OCI-LY1 (cell line): ENCODE measurements at regions not wholly inside any gene's neighbourhood (a gene's known extent, or its start where the extent isn't known, plus 50 kb on each side); places are given as distances from the start of the nearest gene placed in this dataset.

Experiments used
- H2AFZ ChIP-seq: fragments of 200-600 bp; sonication (generic), shearing (Covaris generic); 2 replicates; pipeline ENCODE4 v1.6.0; 2014; ENCODE audit warnings: antibody characterized with exemption, mild to moderate bottlenecking, low read length
- H3F3A ChIP-seq: fragments of 200-600 bp; sonication (generic), shearing (Covaris generic); 2 replicates; pipeline ENCODE4 v1.6.0; 2014; ENCODE audit warnings: mild to moderate bottlenecking, antibody characterized with exemption, low read length, moderate library complexity; ENCODE audit not compliant: insufficient read depth
- H3K27ac ChIP-seq: fragments of 200-600 bp; sonication (generic); 2 replicates; pipeline ENCODE4 v1.5.1; 2014; ENCODE audit warnings: low read length, mixed run types, mild to moderate bottlenecking, low read depth; ENCODE audit not compliant: poor library complexity, severe bottlenecking
- H3K27me3 ChIP-seq: fragments of 200-600 bp; sonication (generic); 2 replicates; pipeline ENCODE4 v1.6.0; 2014; ENCODE audit warnings: antibody characterized with exemption, mild to moderate bottlenecking, low read length, moderate library complexity; ENCODE audit not compliant: insufficient read depth
- H3K36me3 ChIP-seq: fragments of 200-600 bp; sonication (generic); 2 replicates; pipeline ENCODE4 v1.6.1; 2014; ENCODE audit warnings: mild to moderate bottlenecking, antibody characterized with exemption, low read length, moderate library complexity, mixed read lengths; ENCODE audit not compliant: insufficient read depth
- H3K4me1 ChIP-seq: fragments of 200-600 bp; sonication (generic); 2 replicates; pipeline ENCODE4 v1.5.1; 2014; ENCODE audit warnings: mild to moderate bottlenecking, low read length, moderate library complexity; ENCODE audit not compliant: insufficient read depth, severe bottlenecking
- H3K4me2 ChIP-seq: fragments of 200-600 bp; sonication (generic), shearing (Covaris generic); 2 replicates; pipeline ENCODE4 v1.6.1; 2014; ENCODE audit warnings: low read length
- H3K4me3 ChIP-seq: fragments of 200-600 bp; sonication (generic); 2 replicates; pipeline ENCODE4 v1.5.1; 2014; ENCODE audit warnings: low read length, low read depth, mild to moderate bottlenecking, mixed read lengths; ENCODE audit not compliant: poor library complexity, severe bottlenecking
- H3K79me2 ChIP-seq: fragments of 200-600 bp; shearing (Covaris generic); 2 replicates; pipeline ENCODE4 v1.6.1; 2016; ENCODE audit warnings: mixed run types, low read length, mixed read lengths; ENCODE audit not compliant: insufficient read depth
- H3K9ac ChIP-seq: fragments of 200-600 bp; sonication (generic), shearing (Covaris generic); 2 replicates; pipeline ENCODE4 v1.6.1; 2014; ENCODE audit warnings: mild to moderate bottlenecking, low read length, mixed read lengths
- H3K9me2 ChIP-seq: fragments of 200-600 bp; sonication (generic), shearing (Covaris generic); 2 replicates; pipeline ENCODE4 v1.6.1; 2014; ENCODE audit warnings: low read depth, mild to moderate bottlenecking, low read length, mixed read lengths
- H3K9me3 ChIP-seq: fragments of 200-600 bp; shearing (Covaris generic); 2 replicates; pipeline ENCODE4 v1.6.1; 2014; ENCODE audit warnings: low read length, mixed read lengths
- H4K20me1 ChIP-seq: fragments of 200-600 bp; sonication (generic), shearing (Covaris generic); 2 replicates; pipeline ENCODE4 v1.6.0; 2016; ENCODE audit warnings: mild to moderate bottlenecking, low read length; ENCODE audit not compliant: insufficient read depth
- CTCF ChIP-seq: fragments of 200-600 bp; sonication (generic), shearing (Covaris generic); IDR thresholded peaks from 2 replicates; pipeline ENCODE4 v1.5.1; 2017; ENCODE audit warnings: mild to moderate bottlenecking, antibody characterized with exemption, low read length, moderate library complexity, mixed read lengths
- EZH2 ChIP-seq: fragments of 200-600 bp; sonication (generic), shearing (Covaris generic); IDR thresholded peaks from 2 replicates; pipeline ENCODE4 v1.8.0; 2017; ENCODE audit warnings: borderline replicate concordance, mixed run types, mild to moderate bottlenecking, antibody characterized with exemption, low read length, moderate library complexity, mixed read lengths

GRCh38 chr5:82359272-82359671 lies 81.1 kb upstream of the RPS23 start:
- H3K9me3 ChIP-seq: no peaks in the 10 kb centered on the region
- no peaks in the 10 kb centered on the region for H3F3A ChIP-seq
- no peaks in the 10 kb centered on the region for H4K20me1 ChIP-seq
- no peaks in the 10 kb centered on the region for H3K36me3 ChIP-seq
- no peak overlapping the region for H3K4me2 ChIP-seq
- no peak overlapping the region for H3K27ac ChIP-seq
- no peaks in the 10 kb centered on the region for H3K9me2 ChIP-seq
- TF ChIP-seq CTCF (no peak), EZH2 (no peak)
- H3K79me2 ChIP-seq: no peaks in the 10 kb centered on the region
- no peaks in the 10 kb centered on the region for H3K27me3 ChIP-seq
- H3K4me1 ChIP-seq: no peaks in the 10 kb centered on the region
- no peak overlapping the region for H3K9ac ChIP-seq
- no peak overlapping the region for H2AFZ ChIP-seq
- no peak overlapping the region for H3K4me3 ChIP-seq

DNA sequence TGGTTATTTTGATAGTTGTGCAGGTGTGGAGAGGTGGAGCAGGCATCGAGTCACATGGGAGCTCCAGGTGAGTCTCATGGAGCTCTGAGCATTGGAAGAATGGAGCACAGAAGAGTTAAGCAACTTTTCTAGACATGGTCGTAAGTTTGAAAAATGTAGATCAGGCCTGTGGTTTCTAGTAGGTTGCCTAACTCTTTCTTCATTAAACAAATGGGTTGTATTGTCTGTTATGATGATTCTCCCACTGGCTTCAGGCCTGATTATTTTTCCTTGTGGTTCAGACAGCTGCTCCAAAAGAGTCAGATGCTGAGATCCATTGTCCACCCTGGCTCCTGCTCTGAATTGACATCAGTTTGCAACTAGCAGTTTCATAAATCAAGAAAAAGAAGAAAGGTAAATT lies 80.3 kb upstream of the RPS23 start:
- no peaks in the 10 kb centered on the region for H3K36me3 ChIP-seq

DNA sequence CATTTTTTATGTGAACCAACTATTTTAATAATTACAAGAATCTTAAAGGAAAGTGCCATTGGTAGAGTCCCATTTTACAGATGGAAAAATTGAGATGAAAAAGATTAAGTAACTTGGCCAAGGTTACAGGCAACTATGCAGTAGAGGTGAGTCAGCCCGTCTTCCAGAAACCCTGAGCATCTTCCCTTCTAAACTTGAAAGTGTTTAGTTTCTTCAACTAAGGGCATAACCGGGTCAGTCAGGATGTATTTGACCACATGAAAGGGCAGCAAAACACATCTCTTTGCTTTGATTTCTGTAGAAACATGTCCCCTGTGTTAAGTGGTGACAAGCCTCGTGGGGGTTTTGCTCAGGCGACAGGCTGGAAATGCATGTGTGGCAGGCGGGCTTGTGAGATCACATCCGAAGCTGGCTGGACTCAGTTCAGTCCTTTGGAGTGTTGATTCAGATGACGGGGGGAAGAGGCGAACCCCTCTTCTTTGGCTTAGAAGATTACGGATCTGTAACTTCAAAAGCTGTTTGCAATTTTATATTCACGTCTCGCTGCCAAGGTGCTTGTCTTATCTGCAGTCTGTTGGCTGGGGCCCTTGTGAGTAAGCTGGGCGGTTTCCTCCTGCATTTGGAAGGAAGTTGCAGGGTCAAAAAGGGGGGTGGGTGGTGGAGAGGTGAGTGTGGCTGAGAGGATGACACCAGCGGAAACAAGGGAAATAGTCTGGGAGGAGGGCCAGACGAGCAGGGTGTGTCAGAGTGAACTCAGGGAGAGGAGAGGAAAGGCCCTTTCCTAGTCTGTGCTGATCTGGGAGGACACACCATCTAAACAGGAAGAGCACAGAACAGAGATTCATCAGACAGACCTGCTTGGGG lies 78.9 kb upstream of the RPS23 start:
- Histone ChIP-seq H3K4me1 (no peaks in the 10 kb centered on the region), H2AFZ (no peak overlapping the region), H3K9me2 (no peaks in the 10 kb centered on the region), H3K79me2 (no peaks in the 10 kb centered on the region), H3K27ac (no peak overlapping the region), H3K4me2 (no peak overlapping the region), H3K9ac (no peak overlapping the region), H3K4me3 (no peak overlapping the region), H3F3A (no peaks in the 10 kb centered on the region), H3K27me3 (no peaks in the 10 kb centered on the region), H3K9me3 (no peaks in the 10 kb centered on the region), H4K20me1 (no peaks in the 10 kb centered on the region), H3K36me3 (no peaks in the 10 kb centered on the region)
- TF ChIP-seq CTCF (no peak), EZH2 (no peak)

More for the DNA sequence above, 80.3 kb upstream of the RPS23 start:
- H3K27me3 ChIP-seq: no peaks in the 10 kb centered on the region
- H3K4me3 ChIP-seq: no peak overlapping the region
- no peak overlapping the region for H3K9ac ChIP-seq
- no peak for TF ChIP-seq CTCF
- TF ChIP-seq EZH2: no peak
- no peaks in the 10 kb centered on the region for H3K79me2 ChIP-seq
- no peaks in the 10 kb centered on the region for H3K9me2 ChIP-seq
- H3K27ac ChIP-seq: no peak overlapping the region
- no peaks in the 10 kb centered on the region for H3F3A ChIP-seq
- H3K4me2 ChIP-seq: no peak overlapping the region
- no peaks in the 10 kb centered on the region for H4K20me1 ChIP-seq
- no peaks in the 10 kb centered on the region for H3K4me1 ChIP-seq
- no peaks in the 10 kb centered on the region for H3K9me3 ChIP-seq
- no peak overlapping the region for H2AFZ ChIP-seq
